GM23248 (cell line): ENCODE measurements at regions not wholly inside any gene's neighbourhood (a gene's known extent, or its start where the extent isn't known, plus 50 kb on each side); places are given as distances from the start of the nearest gene placed in this dataset.

ENCODE experiments used
- EZH2 ChIP-seq: fragments of 200-600 bp; sonication (generic); IDR thresholded peaks from 2 replicates; pipeline ENCODE4 v1.6.1; 2018; ENCODE audit warnings: antibody characterized with exemption, mild to moderate bottlenecking; ENCODE audit not compliant: insufficient read depth, poor library complexity, severe bottlenecking
- EZH2phosphoT487 ChIP-seq: fragments of 200-600 bp; sonication (generic); IDR thresholded peaks from 2 replicates; pipeline ENCODE4 v1.6.1; 2018; ENCODE audit warnings: antibody characterized with exemption, moderate library complexity, mild to moderate bottlenecking, low read depth; ENCODE audit not compliant: insufficient read depth

- TF ChIP-seq EZH2phosphoT487 (no peak), EZH2 (no peak)
Observed at GRCh38 chr2:144798989-144799388, 279.1 kb upstream of the ZEB2 start.
